Activated CD4-positive, alpha-beta T cell treated with anti-CD3 and anti-CD28 coated beads, Interleukin-2, amount 50 U/mL, for 4 hours (primary cell): ENCODE measurements at regions not wholly inside any gene's neighbourhood (a gene's known extent, or its start where the extent isn't known, plus 50 kb on each side); places are given as distances from the start of the nearest gene placed in this dataset.
"Not testable (repeated sequence)": the region's sequence is repeated elsewhere in the genome, so short reads cannot be mapped to it uniquely, and the experiment has no call there.

Experiments used
- DNase-seq, 2 experiments: peaks; one replicate each; pipeline ENCODE4 v3.0.0-alpha.2; 2020

DNA sequence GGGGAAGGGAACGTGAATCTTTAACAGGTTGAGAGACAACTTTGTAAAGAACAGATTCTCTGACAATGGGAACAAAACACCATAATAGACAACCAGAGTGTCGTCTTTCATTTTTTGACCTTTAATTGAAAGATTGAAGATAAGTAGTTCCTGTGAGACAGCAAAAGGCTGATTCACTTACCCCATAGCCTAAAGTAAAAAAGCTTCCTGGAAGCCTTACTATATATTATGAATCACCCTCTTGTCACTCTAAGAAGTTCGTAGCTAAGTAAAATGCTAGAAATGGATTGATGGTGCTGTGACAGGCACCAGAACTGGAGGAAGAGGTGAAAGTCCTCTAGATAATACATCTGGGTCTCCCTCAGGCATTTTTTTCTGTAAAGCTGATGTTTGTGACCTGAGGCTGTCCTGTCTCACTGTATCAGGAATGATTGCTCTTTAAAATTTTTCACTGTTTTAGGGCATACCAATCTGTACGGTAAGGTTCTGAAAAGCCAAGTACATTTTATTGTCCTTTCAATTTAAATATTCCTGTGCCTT is 824.6 kb upstream of the SEMA6D start:
- DNase-seq = no peak

DNA sequence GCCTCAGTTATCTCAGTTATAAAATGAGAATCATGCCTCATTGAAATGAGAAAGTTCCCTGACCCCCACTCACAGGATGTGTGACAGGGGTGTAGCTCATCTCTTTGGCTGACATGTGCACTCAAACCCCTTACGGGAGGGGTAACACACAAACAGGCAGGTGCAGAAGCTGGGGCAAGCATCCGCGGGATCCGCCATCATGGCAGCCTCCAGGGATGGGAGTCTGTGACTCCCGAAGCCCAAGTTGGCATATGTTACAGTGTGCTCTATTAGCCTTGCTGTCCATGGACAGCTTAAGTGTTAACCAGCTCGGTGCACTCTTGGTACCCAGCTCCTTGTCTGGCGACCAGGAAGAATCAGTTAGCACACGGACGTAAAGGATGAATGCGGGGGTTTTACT is 822.7 kb upstream of the SEMA6D start:
- no peak for DNase-seq

DNA sequence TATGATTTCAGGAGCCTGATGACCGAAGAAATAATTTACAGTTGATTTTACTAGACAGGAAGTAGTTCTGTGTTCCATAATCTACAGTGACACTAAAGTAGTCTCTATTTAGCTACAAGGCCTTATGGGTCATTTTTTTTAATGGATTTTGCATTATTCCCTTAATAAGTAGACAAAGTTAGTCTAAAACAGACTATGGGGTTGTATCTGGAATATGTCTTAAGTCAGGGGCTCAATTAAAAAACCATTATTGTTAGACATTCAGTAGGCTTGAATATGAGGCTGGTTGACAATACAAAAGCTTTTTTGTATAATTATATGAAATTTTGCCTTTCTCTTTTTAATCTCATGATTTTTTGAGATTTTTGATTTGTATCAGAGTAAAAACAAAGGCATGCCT is 820.0 kb upstream of the SEMA6D start:
- DNase-seq = no peak

DNA sequence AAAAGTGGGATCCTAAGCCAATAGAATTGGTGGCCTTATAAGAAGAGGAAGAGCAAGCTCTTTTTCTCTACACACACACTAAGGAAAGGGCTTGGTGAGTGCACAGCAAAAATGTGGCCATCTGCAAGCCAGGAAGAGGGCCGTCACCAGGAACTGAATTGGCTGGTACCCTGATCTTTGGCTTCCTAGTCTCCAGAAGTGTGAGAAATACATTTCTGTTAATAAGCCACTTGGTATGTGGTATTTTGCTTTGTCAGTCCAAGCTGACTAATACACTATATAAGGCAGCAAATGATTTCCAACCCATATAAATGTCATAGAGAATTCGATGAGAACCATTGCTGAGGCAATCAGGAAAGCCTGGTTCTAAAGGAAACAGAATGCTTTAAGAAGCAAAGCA is 816.3 kb upstream of the SEMA6D start:
- no peak for DNase-seq

DNA sequence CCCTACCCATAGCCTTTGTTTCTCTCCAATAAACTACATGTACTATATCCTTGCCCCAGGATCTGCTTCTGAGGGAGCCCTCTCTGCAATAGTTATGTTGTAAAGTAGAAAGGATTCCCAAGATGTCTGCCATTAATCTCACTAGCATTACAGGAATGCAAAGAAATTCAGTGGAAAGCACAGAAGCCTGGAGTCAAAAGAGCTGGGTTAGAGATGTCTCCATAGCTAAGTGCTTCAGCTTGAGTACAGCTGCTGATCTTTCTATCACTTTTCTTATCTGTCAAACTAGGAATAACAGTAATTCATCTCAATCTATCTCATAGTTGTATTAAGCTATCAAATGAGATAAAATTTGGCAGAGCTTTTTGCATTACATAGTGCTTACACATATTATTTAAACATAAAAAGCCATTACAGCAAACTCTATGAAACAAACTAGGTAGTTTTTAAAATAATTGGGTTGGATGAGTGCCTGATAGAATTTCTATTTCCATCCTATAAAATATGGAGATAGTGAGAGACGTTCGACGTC is 799.5 kb upstream of the SEMA6D start:
- no peak for DNase-seq

DNA sequence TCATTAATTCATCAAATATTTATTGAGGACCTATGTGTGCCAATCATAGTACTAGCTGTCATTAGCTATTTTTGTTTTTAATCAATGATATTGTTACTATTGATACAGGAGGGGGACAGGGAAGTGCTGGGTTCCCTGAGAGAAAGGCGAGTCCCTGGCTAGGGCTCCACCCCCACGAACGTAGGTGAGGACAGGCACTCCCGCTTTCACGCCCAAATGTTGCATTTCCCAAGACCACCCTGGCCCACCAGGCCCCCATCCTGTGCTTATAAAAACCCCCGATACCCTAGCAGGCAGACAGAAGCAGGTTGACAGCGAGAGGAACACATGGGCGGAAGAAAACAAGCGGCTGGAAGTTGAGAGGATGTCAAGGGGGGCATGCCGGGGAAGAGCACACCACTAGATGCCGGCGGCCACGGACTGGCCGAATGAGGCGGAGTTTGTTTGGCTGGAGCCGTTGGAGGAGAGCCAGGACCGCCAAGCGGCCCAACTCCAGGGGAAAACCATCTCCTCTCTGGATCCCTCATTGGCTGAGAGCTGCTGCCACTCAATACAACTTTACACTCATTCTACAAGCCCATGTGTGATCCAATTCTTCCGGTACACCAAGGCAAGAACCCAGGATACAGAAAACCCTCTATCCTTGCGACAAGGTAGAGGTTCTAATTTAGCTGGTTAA is 798.7 kb upstream of the SEMA6D start:
- no peak for DNase-seq

DNA sequence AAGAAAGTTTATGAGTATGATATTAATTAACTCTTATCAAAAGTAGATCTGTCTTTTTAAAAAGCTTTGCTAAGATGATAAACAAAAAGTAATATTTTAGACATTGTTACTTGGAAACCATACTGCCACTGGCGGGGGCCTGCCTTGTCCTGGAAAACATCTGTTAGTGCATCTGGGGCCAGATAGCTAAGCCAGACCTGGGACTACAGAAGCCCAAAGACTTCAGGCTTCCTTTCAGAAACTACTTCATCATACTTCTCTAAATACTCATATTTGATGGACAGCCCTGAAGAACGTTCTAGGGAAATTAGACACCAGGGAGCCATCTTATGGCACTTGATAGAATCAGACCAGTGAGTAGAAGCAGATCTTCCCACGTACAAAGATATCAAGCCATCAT is 795.4 kb upstream of the SEMA6D start:
- no peak for DNase-seq

DNA sequence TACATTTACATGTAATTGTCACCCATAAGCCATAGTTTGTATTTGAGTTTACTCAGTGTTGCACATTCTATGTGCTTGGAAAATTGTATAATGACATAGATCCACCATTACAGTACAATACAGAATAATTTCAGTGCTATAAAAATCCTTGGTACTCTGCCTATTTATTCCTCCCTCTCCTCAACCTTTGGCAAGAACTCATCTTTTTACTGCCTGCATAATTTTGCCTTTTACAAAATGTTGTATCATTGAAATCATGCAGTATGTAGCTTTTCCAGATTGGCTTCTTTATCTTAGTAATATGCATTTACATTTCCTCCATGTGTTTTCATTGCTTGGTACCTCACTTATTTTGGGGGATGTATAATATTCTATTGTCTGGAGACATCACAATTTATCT is 786.9 kb upstream of the SEMA6D start:
- DNase-seq = no peak

DNA sequence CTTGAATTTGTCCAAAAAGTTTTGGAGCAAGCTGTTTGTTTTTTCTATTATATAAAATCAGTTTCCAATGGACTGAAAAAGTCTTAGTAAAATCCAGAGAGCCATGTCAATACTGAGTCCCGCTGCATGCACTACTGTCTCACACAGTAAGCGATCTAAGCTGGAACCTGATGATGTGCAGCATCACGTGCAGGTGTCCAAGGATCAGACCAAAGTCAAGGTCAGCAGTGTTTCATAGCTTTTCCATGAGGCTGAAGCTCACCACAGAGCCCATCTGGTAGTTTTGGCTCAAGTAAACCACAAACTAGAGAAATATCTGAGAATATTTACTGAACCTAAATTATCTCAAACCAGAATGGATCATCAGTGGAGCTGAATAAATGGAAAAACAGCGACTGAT is 784.0 kb upstream of the SEMA6D start:
- no peak for DNase-seq

DNA sequence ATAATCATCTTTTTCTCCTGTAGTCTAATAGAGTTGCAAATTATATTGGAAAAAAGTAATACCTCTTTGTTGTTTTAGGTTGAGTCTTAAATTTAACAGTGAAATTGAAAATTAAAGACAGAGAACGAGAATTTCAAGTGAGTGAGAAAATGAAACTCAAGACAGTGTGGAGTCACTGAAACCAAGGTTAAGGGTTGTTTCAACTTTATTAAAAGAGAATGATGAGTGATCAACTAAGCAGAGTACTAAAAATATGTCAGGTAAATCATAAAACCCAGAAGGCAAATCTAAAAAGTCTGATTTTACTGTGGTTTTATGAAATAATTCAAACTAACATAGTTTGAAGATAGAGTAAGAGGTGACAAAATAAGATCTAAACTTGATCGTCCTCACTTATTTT is 782.5 kb upstream of the SEMA6D start:
- DNase-seq = no peak

DNA sequence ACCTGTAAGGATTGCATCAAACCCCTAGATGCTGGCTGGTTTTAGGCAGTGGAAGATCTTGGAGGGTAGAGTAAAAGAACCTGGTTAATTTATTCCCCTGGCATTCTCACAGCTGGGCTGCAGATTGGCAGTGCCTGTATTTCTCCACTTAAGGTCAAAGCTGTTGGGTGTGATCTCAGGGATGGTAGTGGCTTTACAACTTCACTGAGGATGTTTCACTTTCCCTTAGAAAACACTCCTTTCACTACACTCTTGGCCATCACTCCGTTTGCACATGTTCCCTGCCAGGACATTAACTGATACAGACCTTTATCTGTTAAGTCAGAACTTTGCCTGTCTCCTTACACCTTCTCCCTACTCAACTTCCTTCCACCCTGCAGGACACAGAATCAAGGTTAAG is 779.1 kb upstream of the SEMA6D start:
- no peak for DNase-seq

DNA sequence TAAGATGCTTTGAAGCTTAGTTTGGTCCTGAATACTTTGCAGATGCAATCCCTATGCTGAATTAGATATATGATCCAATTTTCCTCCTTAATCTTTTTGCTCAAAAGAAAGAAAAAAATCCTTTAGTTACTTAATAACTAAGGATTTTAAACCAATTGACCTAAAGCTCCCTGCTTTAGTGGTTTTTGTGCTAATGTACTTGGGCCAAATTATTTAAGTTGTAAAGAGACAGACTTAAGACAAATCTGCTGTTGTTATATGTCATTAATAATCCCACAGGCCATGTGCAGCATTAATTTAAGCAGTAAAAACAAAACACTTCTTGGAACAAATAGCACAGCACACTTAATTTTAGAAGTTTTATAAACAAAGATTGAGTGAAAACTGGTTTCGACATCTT is 776.1 kb upstream of the SEMA6D start:
- no peak for DNase-seq

DNA sequence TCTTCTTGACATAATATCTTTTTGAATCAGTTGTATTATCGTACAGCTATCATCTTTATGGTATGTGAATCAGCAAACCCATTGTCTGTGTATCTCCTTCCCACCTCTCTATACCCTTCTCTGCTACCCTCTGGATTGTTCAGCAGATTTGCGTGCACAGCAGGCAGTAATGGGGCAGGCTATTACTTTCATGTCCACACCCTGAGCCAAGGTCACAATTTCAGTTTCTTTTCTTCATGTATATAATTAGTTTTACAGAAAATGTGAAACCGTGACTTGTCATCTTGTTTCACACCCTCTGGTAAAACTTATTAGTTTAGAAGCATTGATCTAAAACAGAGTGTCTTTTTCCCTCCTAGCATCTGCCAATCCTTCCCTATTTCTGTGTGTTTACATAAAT is 770.4 kb upstream of the SEMA6D start:
- DNase-seq = no peak

DNA sequence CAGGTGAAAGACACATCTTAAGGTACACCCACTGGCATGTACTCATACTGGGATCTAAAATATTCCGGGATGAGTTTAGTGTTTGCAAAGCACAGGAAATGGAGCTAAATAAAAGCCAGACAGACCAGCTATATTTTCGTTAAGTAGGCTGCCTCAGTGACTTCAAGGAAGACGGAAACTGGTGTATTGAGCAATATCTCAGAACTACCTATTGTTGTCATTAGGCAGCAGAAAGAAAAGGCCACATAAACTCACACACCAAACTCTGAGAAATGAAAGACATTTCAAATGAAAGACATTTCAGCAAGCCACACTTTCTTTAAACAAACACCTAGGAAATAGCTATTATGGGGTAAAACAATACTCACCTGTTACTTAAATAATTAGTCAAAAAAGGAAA is 761.7 kb upstream of the SEMA6D start:
- no peak for DNase-seq

DNA sequence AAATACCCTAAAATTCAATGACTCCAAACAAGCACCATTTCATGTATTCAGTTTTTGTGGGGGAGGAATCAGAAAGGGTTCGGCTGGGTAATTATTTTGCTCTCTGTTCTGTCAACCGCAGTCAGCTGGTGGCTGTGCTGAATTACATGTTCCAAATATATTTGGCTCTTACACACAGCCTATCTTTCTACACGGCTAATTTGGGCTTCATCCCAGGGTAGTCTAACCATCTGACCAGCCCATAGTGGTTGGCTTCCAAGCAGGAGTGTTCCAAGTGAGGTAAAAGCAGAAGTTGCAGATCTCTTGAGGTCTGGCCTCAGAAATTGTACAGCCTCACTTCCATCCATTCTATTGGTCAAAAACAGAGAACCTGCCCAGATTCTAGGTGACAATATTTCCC is 760.8 kb upstream of the SEMA6D start:
- DNase-seq = no peak

DNA sequence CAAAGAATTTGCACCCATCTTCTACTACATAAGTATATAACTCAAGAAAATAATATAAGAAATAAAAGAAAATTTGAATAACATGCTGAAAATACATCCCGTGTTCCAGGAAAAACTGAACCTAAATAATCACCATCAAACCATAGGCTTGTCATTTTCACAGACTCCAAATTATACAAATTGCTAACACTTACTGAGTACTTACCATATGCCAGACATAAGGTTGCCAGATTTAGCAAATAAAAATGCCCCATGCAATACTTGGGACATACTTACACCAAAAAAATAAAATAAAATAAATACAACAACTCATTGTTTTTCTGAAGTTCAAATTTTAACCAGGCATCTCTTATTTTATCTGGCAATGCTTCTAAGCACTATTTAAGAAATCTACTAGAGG is 760.4 kb upstream of the SEMA6D start:
- DNase-seq = no peak

DNA sequence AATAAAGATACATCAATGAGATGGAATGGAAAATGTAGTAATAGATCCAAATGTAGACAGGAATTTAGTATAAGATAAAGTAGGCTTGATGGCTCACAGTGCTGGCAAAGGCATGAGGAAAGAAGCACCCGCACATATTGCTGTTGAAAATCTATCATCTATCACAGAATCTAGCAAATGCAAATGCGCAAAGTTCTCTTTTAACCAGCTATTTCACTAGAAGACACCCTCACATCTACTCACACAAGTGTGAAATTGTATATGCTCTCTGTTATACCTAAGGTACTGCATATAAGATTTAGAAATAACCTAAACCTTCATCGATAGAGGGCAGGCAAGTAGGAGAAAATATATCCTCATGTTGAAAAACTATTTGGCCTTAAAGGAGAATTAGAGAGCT is 756.7 kb upstream of the SEMA6D start:
- no peak for DNase-seq

DNA sequence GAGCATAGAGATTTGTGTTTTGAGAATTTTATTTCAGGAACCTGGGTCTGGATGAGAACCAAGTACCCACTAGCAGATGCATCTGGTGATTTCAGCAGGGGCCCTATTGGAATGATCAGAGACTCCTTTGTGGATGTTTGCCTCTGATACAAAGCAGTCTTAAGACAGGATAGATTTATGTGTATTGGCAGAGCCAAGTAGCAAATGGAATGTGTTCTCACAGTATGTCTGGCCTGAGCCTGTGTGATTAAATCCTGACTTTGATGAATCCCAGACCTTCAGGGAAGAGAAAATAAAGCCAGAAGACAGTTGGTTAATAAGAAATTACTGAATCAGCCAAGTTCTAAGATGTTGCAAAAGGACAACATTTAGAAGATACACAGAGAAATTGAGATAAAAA is 755.5 kb upstream of the SEMA6D start:
- no peak for DNase-seq

DNA sequence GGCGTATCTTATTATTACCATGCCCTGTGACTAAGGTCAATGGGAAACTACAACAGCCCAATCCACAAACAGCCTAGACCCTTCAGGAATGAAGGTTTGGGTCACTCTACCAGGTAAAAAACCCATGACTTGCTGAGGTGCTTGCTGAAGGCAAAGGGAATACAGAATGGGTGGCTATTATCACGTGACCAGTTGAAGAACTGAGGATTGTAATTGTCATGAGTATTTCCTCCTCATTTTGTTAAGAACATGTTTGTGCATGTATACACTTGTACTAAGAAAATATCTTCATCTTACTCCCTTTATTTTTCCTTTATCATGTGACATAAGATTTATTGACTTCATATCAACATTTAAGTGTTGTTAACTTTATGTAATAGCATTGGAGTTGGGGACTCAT is 729.2 kb upstream of the SEMA6D start:
- not testable (repeated sequence) for DNase-seq

DNA sequence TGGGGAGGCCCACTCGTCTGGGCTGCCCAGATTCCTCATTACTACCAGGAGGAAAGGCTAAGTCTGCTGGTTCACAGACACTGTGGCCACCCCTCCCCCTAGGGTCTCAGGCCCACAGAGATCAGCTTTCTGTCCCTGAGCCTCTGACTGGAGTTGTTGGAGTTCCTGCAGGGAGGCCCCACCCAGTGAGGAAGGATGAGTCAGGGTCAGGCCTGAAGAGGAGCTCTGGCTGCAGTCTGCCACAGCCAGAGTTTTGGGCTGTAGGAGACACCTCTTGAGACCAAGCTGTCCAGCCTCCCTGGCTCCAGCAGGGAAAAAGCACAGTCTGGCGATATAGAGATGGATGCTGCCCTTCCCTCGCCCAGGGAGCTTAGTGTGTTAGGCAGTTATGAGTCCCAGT is 720.9 kb upstream of the SEMA6D start:
- DNase-seq = no peak

DNA sequence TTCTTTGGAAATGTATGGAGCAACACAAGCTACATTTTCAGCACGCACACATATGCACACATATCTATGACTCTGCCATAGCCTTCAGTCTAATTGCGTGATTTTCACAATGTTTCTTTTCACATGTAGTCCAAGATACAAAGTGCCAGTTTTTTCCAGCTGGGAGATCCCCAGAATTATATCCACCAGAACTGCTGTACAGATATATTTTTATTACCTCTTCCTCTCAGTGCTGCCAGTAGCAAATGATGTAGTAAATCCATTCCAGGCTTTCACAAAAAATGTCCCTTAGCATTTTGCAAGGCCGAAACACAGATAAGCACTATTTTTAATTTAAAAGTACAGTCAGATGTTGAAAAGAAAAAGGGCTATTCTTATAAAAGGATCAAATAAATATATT is 719.8 kb upstream of the SEMA6D start:
- no peak for DNase-seq

DNA sequence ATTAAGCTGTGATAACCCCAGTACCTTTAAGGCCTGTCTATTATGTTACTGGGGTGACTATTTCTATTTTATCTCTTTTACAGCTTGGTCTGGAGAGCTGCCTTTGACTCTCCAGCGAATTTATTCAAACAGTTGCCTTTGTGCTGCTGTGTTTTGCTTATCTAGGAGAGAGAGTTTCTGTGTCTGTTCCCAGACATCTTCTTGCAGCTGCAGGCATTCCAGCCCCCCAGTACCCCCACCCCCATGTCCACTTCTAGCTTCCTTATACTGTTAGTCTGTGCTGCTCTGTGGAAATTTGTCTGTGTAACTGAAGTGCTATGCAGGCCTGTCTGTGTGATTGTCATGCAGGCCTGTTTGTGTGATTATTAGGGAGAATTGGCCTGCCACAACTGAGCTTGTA is 713.7 kb upstream of the SEMA6D start:
- no peak for DNase-seq

DNA sequence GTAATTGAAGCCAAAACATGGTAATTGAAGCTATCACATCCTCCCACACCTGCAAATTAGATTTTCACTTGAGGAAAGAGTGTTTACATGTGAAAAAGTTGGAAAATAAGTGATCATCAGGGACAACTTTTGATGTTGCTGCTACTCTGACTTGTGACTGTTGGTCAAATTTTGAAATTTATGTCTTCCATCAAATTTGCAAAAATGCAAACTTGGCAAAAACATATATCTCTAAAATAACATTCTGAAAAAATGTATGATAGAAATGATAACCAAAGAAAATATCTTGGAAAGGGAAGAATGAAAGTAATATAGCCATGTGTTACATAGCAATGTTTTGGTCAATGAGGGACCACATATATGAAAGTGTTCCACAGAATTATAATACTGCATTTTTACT is 703.9 kb upstream of the SEMA6D start:
- no peak for DNase-seq

DNA sequence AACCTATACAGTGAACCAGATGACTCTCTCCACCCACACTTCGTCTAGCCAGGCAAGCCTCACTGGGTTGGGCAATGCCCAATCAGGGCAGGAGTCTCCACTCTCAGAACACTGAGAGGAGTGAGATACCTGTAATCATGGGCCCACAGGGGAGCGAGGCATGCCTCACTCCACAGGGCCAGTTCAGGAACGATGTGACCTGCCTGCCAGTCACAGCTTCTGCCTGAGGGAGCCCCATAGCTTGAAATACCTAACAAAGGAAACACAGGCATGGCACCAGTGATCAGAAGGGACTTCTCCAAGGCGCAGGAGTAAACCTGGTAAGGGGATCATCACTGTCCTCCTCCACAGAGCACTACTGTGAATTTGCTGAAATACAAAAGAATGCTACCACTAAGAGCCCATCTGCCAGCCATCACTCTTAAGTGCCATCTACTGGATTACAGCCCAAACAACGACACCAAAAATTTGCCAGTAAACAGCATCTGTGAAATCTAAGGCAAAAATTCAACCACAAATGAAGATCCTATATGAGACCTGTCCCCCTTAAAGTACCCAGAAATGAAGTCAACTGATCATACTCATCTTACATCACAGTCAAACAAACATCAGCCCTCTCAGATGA is 689.9 kb upstream of the SEMA6D start:
- no peak for DNase-seq
